Sigmoid colon (tissue), 4 donors: ENCODE measurements at regions not wholly inside any gene's neighbourhood (a gene's known extent, or its start where the extent isn't known, plus 50 kb on each side); places are given as distances from the start of the nearest gene placed in this dataset.
"Not testable (repeated sequence)": the region's sequence is repeated elsewhere in the genome, so short reads cannot be mapped to it uniquely, and the experiment has no call there.

Source experiments
- POLR2AphosphoS5 ChIP-seq, 4 donors: sonication (generic); formaldehyde crosslinking; IDR thresholded peaks; one replicate each; pipeline ENCODE4 v1.6.1; 2017; ENCODE audit warnings: antibody characterized with exemption in 4 of 4
- TF ChIP-seq, protein P1 (sequence below), 4 experiments: fragments of 450-650 bp in 3 of 4; fragments of 200-600 bp in 1 of 4; IDR thresholded peaks; one replicate each; pipeline ENCODE4 v1.5.1; 2016 to 2019; ENCODE audit warnings: antibody characterized with exemption in 4 of 4, mild to moderate bottlenecking in 3 of 4, moderate library complexity in 2 of 4

DNA sequence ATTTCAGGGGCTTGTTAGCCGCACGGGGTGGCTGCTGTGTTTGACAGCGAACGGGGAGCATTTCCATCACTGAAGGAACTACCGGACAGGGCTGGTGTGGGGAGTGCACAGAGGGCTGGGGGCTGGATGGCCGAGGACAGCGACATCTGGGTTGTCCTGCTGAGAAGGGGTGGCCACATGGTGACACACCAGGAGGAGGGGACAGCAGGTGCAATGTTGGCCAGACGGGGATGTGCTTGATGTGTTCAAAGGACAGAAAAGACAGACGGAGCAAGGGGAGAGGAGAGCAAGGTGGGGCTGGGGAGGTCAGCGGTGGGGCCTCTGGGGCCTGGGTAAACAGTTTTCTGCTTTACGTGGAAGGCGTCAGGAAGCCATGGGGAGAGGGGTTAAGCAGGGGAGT, 115.7 kb downstream of the TNFRSF13B start:
- not testable (repeated sequence) for TF ChIP-seq POLR2AphosphoS5 (IDR thresholded peaks at IDR 0.05)
- TF ChIP-seq, protein P1, sequence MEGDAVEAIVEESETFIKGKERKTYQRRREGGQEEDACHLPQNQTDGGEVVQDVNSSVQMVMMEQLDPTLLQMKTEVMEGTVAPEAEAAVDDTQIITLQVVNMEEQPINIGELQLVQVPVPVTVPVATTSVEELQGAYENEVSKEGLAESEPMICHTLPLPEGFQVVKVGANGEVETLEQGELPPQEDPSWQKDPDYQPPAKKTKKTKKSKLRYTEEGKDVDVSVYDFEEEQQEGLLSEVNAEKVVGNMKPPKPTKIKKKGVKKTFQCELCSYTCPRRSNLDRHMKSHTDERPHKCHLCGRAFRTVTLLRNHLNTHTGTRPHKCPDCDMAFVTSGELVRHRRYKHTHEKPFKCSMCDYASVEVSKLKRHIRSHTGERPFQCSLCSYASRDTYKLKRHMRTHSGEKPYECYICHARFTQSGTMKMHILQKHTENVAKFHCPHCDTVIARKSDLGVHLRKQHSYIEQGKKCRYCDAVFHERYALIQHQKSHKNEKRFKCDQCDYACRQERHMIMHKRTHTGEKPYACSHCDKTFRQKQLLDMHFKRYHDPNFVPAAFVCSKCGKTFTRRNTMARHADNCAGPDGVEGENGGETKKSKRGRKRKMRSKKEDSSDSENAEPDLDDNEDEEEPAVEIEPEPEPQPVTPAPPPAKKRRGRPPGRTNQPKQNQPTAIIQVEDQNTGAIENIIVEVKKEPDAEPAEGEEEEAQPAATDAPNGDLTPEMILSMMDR (IDR thresholded peaks at IDR 0.05): not testable (repeated sequence)
